BJ (cell line): ENCODE measurements at regions not wholly inside any gene's neighbourhood (a gene's known extent, or its start where the extent isn't known, plus 50 kb on each side); places are given as distances from the start of the nearest gene placed in this dataset.

Experiments
- CTCF ChIA-PET: fragments of 350-600 bp; formaldehyde crosslinking; extraction: SDS; loops from one replicate; lab custom pipeline; 2021; ENCODE audit warnings: antibody characterized with exemption, inconsistent platforms; lab: Yijun Ruan, JAX
- POLR2A ChIA-PET: fragments of 300-600 bp; sonication (Branson Sonifier 250); formaldehyde crosslinking; extraction: SDS; loops from one replicate; lab custom pipeline; 2021; ENCODE audit warnings: antibody characterized with exemption; lab: Charles Lee
- DNase-seq: peaks from one replicate; pipeline ENCODE4 v3.0.0-alpha.2; 2011; ENCODE audit warnings: low read depth
- H3K27me3 ChIP-seq: 2 replicates; pipeline ENCODE4 v1.6.0; 2011; ENCODE audit warnings: low read length; ENCODE audit not compliant: control insufficient read depth, insufficient read depth
- H3K36me3 ChIP-seq: 2 replicates; pipeline ENCODE4 v1.5.1; 2011; ENCODE audit warnings: low read length; ENCODE audit not compliant: control insufficient read depth, insufficient read depth
- H3K4me3 ChIP-seq: 2 replicates; pipeline ENCODE4 v1.5.1; 2011; ENCODE audit warnings: low read depth, mild to moderate bottlenecking, control low read depth, low read length
- CTCF ChIP-seq: IDR thresholded peaks from 2 replicates; pipeline ENCODE4 v1.5.1; 2011; ENCODE audit warnings: low read depth, mild to moderate bottlenecking, control low read depth, inconsistent platforms, low read length, moderate library complexity; ENCODE audit not compliant: insufficient read depth

- no peak for TF ChIP-seq CTCF
- CTCF ChIA-PET: no interaction called here
Measured at GRCh38 chr18:73552171-73552570, 595.5 kb downstream of the FBXO15 start.

GRCh38 chr18:73551211-73551610 lies 596.4 kb downstream of the FBXO15 start:
- ChIA-PET POLR2A (no interaction called here), CTCF (no interaction called here)
- no peak for TF ChIP-seq CTCF
- Histone ChIP-seq H3K36me3 (no peaks in the 10 kb centered on the region), H3K4me3 (no peak overlapping the region), H3K27me3 (no peaks in the 10 kb centered on the region)
- no peak for DNase-seq

More at GRCh38 chr18:73552171-73552570, 595.5 kb downstream of the FBXO15 start:
- H3K36me3 ChIP-seq: no peaks in the 10 kb centered on the region
- POLR2A ChIA-PET: no interaction called here
- H3K27me3 ChIP-seq: no peaks in the 10 kb centered on the region
- no peak overlapping the region for H3K4me3 ChIP-seq
- no peak for DNase-seq

GRCh38 chr18:73549236-73549635 lies 598.4 kb downstream of the FBXO15 start:
- no peak for TF ChIP-seq CTCF
- DNase-seq: no peak
- Histone ChIP-seq H3K36me3 (no peaks in the 10 kb centered on the region; the same call in 1 of the 2 replicates), H3K4me3 (no peak overlapping the region), H3K27me3 (no peaks in the 10 kb centered on the region)
- CTCF ChIA-PET: interaction anchor here (0.6 to 1.1 kb wide), 2 partner anchors 173 to 304 kb away, joined by 3 read pairs; no protein-coding TSS in a partner anchor
- POLR2A ChIA-PET: no interaction called here

GRCh38 chr18:73545472-73545871 lies 602.2 kb downstream of the FBXO15 start:
- Histone ChIP-seq H3K36me3 (no peaks in the 10 kb centered on the region; the same call in 1 of the 2 replicates), H3K27me3 (no peaks in the 10 kb centered on the region), H3K4me3 (no peak overlapping the region)
- no peak for TF ChIP-seq CTCF
- no peak for DNase-seq
- POLR2A ChIA-PET: no interaction called here
- CTCF ChIA-PET: interaction anchor here (1.1 kb wide), 1 partner anchor 435 kb away, joined by 3 read pairs; no protein-coding TSS in a partner anchor

GRCh38 chr18:73544617-73545016 lies 603.0 kb downstream of the FBXO15 start:
- no peak overlapping the region for H3K4me3 ChIP-seq
- H3K27me3 ChIP-seq: no peaks in the 10 kb centered on the region
- H3K36me3 ChIP-seq: no peaks in the 10 kb centered on the region; the same call in 1 of the 2 replicates
- POLR2A ChIA-PET: no interaction called here
- DNase-seq: no peak
- TF ChIP-seq CTCF: no peak
- CTCF ChIA-PET: interaction anchor here (1.1 kb wide), 1 partner anchor 436 kb away, joined by 3 read pairs; no protein-coding TSS in a partner anchor
